Kidney capillary endothelial cell (primary cell): ENCODE measurements at regions not wholly inside any gene's neighbourhood (a gene's known extent, or its start where the extent isn't known, plus 50 kb on each side); places are given as distances from the start of the nearest gene placed in this dataset.

Experiments
- DNase-seq: peaks from one replicate; pipeline ENCODE4 v3.0.0-alpha.2; 2018; ENCODE audit warnings: low spot score

DNA sequence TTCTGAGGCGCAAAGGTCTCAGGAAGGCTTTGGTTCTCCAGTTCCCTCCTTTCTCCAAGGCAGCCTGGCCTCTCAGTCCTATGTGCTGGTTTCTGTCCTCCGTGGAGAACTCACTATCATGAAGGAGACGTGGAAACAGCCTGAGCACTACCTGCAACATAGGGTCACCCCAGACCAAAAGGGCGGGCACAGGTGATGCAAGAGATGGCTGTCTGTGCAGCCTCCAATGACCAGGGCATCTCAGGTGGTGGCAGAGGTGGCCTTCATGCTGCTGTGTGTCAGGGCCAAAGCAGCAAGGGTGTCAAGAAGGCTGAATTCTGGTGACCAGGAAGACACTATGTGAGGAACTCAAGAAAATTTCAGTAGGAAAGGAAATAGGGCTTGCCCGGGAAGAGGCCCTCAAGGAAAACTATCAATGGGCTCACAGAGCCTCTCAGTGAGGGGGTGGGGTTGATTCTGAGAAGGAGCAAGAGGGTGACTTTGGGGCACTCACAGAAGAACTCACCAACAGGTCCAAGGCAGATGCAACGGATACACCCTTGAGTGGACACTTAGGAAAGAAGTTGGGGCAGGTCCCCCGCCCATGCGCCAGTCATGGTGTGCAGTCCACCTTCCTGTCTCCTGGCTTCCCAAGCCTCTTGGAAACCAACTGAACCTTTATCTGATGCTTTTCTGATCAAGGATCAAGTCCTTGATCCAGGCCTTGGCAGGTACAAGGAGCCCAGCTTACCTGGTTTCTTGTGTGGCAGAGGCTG, 212.3 kb upstream of the B3GAT1 start:
- no peak for DNase-seq

DNA sequence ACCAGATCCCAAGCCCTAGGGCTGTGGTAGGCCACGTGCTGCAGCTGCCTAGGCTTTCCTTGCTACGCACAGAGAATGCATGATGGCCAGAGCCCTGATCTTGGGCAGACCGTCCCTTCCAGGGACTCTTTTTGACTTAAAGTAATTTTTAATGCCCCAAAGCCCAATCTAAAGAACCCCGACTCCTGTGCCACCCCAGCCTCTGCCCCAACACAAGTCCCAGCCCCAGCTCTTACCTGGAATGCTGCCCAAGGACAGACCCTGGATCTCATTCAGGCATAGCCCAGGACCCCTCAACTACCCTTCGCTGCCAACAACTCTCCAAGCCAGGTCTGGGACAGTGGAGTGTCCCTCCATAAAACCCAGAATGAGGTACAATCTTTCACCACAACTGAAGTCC, 211.7 kb upstream of the B3GAT1 start:
- no peak for DNase-seq

DNA sequence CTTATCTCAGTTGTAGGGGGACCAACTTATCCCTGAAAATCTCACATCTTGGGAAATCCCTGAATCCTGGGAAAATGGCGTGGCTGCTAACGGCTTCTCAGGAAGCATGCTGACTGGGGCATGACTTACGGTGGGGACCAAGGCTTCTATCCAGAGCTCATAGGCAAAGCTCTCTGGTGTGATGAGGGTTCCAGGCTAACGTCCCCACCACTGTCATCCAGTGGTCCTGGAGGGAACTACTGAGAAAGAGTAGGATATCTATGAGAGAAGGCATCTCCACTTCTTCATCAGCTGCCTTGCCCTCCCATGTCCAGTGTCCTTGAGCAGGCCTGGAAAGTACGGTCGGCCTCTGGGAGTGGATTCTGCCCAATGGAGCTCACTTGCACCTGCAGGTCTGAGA, 210.4 kb upstream of the B3GAT1 start:
- no peak for DNase-seq

DNA sequence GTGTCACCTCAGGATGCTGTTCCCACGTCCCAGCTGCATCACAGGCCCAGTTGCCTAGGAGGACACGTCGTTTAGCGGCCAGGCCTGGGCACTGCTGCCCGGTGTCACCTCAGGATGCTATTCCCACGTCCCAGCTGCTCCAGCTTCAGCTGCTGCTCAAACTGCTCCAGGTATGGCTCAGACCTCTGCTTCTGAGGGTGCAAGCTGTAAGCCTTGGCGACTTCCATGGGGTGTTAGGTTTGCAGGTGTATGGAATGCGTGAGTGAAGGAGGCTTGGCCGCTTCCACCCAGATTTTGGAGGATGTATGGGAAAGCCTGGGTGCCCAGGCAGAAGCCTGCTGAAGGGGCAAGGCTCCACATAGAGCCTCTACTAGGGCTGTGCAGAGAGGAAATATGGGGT, 205.3 kb upstream of the B3GAT1 start:
- no peak for DNase-seq

DNA sequence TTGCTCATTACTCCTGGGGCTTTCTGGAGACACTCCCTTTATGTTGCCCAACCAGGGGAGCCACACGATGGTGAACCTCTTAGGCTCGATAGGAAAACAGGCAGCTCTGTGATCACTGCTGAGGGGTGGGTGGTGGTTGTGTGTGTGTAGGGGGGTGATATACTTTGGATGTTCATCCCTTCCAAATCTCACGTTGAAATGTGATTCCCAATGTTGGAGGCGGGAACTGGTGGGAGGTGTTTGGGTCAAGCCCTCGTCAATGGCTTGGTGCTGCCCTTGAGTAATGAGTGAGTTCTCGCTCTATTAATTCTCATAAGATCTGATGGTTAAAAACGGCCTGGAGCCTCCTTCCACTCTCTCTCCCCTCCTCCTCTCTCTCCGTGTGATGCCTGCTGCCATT, 204.0 kb upstream of the B3GAT1 start:
- no peak for DNase-seq

DNA sequence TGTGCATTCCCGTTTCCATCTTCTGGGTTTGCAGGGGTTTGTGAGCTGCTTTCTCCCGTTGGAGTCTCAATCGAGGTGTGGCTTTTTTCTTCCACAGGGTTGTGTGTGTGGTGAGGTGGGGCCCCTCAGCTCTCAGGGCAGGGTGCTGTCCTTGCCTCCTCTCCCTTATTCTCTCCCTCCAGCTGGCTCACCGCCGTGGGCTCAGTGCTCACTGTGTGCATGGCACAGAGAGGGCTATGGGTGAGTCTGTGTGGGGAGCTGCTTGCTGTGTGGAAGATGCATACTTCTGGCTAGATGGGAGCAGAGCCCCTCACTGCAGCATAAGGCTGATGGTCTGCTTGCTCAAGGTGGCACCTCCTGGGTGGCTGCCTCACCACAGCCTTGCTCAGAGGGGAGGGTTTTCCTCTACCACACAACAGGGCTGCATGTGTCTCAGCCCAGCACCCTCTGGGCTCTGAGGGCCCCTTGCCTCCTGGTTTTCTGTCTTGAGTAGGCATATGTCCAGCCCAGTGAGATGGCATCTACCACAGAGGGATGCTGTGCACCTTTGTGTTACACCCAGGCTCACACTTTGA, 203.1 kb upstream of the B3GAT1 start:
- DNase-seq, result no peak

DNA sequence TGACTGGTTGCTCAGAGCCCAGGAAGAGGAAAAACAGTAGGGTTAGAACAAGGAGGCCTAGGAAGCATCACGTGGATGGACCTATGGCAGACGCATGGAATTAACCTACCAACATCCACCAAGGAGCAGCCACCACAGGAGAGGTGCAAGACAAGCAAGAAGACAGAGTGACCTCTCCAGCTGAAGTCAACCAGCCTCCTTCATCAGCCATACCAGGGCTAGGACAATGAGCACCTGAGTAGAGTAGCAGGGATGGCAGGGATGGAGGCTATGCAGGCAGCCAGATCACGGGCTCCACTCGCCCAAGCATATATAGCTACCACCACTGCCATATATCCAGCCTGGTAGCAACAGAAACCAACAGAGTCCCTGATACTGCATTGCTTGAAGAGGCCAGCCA, 202.1 kb upstream of the B3GAT1 start:
- DNase-seq, result no peak

DNA sequence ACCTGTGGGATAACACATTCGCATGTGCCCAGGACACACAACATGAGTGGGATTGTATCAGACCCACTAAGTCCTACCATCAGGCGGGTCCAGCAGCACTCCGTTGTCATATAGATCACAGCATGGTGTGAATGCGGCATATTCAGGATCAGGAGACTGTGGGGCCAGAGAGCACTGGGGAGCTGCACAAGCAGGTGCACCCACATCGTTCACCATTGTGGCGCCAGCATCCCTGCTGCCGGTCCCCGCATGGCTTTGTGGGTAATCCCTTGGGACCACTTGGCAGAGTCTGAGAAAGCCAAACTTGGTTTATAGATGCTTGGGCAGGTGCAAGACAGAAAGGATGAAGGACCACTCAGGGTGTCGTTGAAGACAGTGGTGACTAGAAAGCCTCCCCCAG, 201.6 kb upstream of the B3GAT1 start:
- DNase-seq, result no peak

DNA sequence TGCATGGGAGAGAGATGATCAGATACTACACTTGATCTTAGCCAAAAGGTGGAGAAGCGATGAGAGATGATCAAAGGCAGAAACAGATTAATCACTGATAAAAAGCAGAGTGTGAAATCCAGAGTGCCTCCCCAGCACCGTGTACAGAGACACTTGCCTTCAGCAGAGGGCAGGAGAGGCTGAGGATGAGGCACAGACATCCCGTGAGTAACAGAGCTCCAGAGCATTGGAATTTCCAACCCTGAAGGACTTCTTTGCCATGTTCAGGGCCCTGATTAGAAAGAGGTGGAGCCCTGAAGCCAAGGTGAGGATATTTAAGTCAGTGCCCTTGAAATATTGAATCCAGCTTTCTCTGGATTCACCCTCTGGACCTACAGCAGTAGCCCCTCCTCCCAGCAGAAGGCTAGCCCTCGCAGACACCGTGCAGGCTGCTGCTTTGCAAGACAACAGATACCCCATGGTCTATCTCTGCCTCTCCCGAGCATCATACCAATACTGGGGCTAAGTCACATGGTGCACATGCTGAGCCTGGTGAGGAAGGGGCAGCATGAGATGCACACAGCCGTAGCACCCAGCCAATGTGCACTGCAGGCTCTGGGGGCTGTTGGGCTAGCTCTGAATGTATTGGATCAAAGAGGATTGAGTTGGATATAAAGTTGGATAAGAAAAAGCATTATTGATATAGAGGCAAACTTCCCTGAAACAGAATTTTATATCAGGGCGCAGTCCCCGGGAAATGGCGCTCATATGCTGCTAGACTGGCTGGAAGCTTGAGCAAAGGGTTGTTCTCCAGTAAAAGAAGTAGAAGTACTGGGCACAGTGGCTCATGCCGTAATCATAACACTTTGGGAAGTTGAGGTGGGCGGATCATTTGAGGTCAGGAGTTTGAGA, 200.3 kb upstream of the B3GAT1 start:
- no peak for DNase-seq

DNA sequence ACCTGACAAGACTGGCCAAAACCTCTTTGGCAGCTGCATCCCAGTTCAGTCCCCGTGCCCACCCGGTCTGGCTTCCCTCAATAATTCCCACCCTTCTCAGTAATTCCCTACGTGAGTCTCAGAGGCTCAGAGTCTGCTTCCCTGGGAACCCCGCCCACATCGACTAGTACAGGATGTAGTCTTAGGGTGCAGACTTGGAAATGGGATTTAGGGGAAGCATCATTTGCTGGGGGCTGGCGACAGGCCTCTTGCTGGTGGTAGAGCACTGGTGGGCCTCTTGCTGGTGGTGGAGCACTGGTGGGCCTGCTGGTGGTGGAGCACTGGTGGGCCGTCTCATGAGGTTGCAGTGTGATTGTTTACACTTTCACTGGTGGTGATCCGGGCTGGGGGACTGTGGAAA, 199.5 kb upstream of the B3GAT1 start:
- DNase-seq, result no peak

DNA sequence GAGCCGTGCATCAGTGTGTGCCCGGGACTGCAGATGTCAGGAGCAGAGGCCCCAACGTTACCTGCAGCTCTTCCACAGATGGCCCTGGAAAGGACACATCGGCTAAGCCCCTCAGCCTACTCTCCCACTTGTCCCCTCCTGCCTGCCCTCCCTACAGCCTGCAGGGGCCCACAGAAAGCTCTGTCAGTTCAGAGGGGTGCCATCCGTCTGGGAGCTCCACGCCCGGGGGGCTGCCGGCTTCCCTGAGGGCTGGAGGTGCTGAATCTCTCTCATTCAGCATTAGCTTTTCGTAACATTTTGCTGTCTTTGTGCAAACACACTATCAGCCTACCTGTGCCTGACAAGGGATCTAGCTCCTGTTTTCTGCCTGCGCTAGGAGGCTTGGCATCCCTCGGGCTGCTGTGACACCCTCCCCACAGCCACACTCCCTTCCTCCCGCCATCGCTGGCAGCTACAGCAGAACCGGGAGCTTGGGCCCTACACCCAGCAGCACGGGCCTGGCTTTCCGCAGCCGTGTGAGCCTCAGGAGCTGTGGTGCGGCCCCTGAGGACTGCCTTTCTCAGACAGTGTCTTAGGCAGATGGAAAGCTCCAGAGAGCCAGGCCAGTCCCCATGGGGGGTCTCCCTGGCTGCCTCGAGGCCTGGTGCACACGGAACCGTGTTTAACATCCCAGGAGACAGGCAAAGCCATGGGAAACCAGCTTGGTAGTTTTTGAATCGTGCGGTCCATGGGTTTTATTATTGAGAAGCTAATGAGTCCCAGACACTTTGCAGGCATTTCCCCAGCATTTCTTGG, 198.3 kb upstream of the B3GAT1 start:
- DNase-seq, result no peak

DNA sequence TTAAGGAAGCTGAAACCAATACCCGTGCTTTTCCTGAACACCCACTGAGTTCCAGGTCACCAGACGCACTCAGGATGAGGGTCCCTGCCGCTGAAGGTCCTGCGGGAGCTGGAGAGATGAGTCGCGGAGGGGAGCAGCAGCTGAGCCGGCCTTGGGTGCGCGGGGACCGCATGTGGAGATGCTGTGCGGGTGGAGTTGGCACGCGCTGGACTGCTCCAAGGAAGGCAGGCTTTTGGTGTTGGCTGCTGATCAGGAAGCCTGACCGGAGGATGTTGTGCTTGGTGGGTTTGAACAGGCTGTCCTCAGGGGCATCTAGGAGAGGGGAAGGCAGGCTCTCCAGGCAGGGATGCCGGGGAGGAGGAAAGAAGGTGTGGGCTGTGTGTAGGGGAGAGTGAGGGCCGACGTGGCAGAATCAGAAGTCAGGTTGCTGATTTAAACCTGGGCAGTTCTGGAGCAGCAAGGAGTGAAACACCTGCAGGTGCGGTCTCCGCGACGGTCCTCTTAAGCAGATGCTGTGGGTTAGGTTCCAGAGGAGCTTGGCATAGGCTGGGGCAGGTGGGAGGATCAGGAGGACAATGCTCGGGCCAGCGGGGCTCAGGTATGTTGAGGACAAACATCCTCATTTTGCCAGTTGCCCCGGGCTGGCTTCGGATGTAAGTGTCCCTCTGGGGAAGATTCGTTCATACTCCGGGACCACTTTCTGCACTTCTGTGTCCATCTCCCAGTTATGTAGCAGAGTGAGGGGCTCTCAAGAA, 197.5 kb upstream of the B3GAT1 start:
- DNase-seq, result no peak

DNA sequence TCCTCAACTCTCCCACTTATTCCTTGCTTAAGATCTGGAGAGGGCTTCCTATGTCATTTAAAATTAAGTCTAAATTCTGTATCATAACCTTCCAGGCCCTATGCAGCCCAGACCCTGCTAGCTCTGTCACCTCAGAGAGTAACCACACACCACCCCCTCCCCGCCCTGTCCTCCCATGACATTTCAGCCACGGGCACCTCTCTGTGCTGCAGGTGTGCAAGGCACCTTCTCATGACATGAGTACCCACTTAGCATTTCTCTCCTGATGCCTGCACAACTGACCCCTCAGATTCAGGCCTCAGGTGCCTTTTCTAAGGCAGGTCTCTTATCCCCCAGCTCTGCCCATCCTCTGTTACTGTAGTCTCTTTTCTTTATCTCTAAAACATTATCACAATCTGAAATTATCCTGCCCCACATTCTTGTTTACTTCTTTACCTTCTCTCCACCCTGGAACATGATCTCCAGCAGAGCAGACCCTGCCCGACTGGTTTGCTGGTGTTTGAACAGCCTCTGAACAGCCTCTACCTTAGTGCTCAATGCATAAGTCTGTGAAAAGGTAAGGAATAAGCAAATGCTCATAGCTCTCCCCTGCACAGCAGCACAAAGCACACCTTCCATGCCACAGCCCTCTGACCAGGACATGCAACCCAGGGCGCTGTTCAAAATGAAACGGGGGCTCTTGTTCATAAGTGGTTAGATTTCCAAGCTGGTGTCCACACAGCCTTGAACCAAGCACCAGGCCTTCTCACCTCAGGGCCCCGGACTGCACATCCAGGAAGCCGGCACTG, 196.1 kb upstream of the B3GAT1 start:
- DNase-seq, result no peak

DNA sequence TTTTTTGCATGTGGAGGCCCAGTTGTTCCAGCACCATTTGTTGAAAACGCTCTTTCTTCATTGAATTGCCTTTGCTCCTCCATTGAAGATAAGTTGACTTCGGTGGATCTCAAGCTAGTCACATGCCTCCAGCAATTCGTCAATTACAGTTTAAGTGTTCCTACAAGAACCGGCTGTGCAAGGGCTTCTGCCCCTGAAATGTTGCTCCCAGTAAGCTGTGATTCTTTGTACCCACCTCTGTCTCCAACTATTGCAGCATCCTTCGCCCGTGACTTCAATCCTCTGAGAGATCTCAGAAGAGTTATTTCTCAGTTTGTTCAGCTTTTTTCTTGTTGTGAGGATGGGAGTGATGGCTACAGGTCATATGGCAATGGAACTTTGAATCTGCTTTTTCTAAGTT, 194.2 kb upstream of the B3GAT1 start:
- no peak for DNase-seq

DNA sequence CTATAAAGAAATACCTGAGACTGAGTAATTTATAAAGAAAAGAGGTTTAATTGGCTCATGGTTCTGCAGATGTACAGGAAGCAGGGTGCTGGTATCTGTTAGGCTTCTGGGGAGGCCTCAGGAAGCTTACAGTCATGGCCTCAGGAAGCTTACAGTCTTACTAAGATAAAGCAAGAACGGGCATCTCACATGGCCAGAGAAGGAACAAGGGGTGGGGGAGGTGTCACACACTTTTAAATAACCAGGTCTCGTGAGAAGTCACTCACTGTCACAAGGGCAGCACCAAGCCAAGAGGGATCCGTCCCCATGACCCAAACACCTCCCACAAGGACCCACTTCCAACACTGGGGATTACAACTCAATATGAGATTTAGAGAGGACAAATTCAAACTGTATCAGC, 192.8 kb upstream of the B3GAT1 start:
- DNase-seq, result no peak

DNA sequence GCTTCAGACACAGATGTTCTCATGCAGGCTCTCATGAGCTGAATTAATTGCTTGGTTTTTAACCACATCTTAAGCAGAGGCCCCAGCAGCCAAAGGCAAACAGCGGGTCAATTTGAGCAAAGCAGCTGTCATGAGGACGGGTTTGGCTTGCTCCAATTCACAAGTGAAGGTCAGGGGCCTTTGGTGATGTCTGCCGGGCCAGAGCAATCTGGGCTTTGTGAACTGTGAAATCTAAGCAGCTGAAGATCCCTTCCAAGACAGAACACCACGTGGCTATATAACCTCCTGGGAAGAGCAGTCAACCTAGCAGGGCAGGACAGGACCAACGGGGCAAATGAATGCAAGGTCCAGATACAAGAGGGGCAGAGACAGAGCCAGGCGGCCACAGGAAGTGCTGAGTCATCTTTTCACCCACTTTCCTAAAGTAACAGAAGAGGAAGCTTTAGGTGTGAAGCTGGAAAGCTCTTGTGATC, 187.3 kb upstream of the B3GAT1 start:
- DNase-seq, result no peak

DNA sequence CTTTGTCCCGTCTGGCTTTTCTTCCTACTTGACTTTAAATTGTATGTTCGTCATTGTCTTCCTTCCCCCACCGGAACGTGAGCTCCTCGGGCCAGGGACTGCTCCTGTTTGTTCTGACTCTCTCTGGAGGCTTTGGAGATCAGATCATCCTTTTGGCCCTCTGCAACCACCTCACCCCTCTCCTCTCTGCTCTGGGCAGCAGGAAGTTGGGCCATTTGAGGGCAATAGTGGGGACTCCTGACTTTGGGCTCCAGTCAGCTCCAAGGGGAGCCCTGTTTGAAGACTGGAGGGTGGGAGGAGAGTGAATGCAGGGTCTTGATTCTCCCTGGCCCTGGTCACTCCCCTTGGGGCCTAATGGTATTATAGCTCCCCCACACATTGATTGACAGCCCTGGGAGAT, 186.3 kb upstream of the B3GAT1 start:
- no peak for DNase-seq

DNA sequence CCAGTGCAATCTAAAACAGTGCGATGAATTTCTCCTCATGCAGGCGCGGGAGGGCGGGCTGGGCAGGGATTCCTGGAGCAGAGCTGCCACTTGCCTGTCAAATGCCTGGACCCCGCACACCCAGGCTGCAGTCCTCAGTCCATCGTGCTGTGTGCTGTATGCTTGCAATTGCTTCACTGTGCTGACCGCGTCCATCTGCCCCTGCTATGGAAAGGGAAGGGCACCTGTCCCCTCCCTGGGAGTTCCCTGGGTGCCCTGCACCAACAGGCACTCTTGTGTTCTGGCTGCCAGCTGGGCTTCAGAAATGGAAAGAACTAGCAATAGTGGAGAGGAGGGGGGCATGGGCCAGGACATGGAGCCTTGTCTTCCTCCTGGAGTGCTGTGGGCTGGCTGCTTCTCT, 185.4 kb upstream of the B3GAT1 start:
- DNase-seq, result no peak

DNA sequence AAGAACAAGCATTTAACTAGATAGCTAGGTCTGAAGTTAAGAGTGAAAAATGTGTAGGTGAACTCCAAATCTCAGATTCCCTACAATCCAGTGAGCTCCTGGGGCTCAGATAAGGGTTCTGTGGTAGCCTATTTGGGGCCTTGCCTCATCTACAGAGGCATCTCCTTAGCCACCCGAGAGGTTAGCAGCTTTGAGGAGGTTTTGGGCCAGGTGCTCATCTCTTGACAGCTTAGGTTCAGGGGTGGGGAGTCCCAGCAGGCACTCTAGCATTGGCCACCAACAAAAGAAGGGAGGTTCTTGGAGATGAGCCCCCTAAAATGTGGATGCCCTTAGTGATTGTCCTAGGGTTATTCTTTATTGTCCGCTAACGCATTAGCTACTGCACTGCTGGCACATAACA, 184.4 kb upstream of the B3GAT1 start:
- DNase-seq, result no peak

DNA sequence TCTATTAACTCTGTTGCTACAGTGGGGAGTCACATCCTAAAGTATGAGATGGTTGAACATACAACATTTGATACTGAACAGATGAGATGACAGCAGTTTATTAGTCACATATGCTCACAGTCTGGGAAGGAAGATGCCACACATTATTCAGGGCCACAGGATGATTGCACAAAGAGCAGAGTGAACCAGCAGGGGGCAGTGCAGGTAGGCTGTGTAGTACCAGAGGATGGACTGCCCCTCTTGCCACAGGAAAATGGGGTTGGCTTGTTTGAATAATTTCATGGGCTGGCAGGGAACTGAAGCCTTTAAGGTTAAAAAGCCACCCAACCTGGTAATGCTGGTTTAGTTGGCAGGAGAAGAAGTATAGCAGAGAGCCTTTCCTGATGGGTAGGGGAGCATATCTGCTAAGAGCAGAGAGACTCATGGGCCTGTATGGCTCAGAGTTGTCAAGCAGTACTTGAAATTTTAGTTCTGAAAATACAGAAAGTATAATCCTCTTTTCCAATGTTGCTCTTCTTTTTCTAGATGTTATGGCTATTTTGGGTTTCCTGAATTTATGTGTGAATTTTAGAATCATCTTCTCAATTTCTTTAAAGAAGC, 180.4 kb upstream of the B3GAT1 start:
- DNase-seq, result peak; percentile 26
